PC-3 (cell line): ENCODE measurements at regions not wholly inside any gene's neighbourhood (a gene's known extent, or its start where the extent isn't known, plus 50 kb on each side); places are given as distances from the start of the nearest gene placed in this dataset.

Experiments used
- ATAC-seq: fragments of 200-7000 bp; cut with Tn5 transposase; 2 replicates; pipeline ENCODE4 v1.9.1; 2020; ENCODE audit warnings: mild to moderate bottlenecking, moderate library complexity
- BruUV-seq: library from RNA; stranded (reverse); fragments of 400-500 nt; replicated peaks from 2 replicates; lab custom pipeline; 2021; lab: Mats Ljungman, UMichigan
- CTCF ChIA-PET: fragments of 300-600 bp; sonication (Branson Sonifier 250); formaldehyde crosslinking; loops from one replicate; lab custom pipeline; 2022; ENCODE audit warnings: antibody characterized with exemption; lab: Charles Lee
- POLR2A ChIA-PET: fragments of 300-600 bp; sonication (Branson Sonifier 250); formaldehyde crosslinking; loops from one replicate; lab custom pipeline; 2022; ENCODE audit warnings: antibody characterized with exemption; ENCODE audit not compliant: unreplicated experiment; lab: Charles Lee
- DNase-seq: peaks from one replicate; pipeline ENCODE4 v3.0.0-alpha.2; 2015
- H2AFZ ChIP-seq: fragments of 300-600 bp; sonication (generic); 2 replicates; pipeline ENCODE4 v1.6.0; 2016; ENCODE audit warnings: antibody characterized with exemption, low read length
- H3F3A ChIP-seq: fragments of 300-600 bp; sonication (generic); one replicate; pipeline ENCODE4 v1.6.0; 2017; ENCODE audit warnings: antibody characterized with exemption, low read length, control low read depth, mild to moderate bottlenecking; ENCODE audit not compliant: unreplicated experiment
- H3K27ac ChIP-seq: fragments of 300-600 bp; sonication (generic); 2 replicates; pipeline ENCODE4 v1.5.1; 2016; ENCODE audit warnings: mild to moderate bottlenecking, low read length
- H3K27me3 ChIP-seq: fragments of 300-600 bp; sonication (generic); 2 replicates; pipeline ENCODE4 v1.6.1; 2016; ENCODE audit warnings: low read length, mixed read lengths
- H3K36me3 ChIP-seq: fragments of 300-600 bp; sonication (generic); 2 replicates; pipeline ENCODE4 v1.6.1; 2016; ENCODE audit warnings: low read depth, mixed run types, low read length, mixed read lengths
- H3K4me1 ChIP-seq: fragments of 300-600 bp; sonication (generic); 2 replicates; pipeline ENCODE4 v1.5.1; 2016; ENCODE audit warnings: low read length; ENCODE audit not compliant: insufficient read depth
- H3K4me2 ChIP-seq: fragments of 300-600 bp; sonication (generic); 2 replicates; pipeline ENCODE4 v1.6.0; 2016; ENCODE audit warnings: low read length
- H3K4me3 ChIP-seq: fragments of 300-600 bp; sonication (generic); 2 replicates; pipeline ENCODE4 v1.5.1; 2016; ENCODE audit warnings: mild to moderate bottlenecking, low read length, mixed read lengths
- H3K79me2 ChIP-seq: fragments of 300-600 bp; sonication (generic); 2 replicates; pipeline ENCODE4 v1.6.1; 2017; ENCODE audit warnings: low read length, mixed read lengths
- H3K9ac ChIP-seq: fragments of 300-600 bp; sonication (generic); 2 replicates; pipeline ENCODE4 v1.6.0; 2016; ENCODE audit warnings: mild to moderate bottlenecking, low read length
- H3K9me2 ChIP-seq: fragments of 300-600 bp; sonication (generic); replicated peaks from 2 replicates; pipeline ENCODE4 v1.6.1; 2016; ENCODE audit warnings: mixed run types, low read length, mixed read lengths
- H3K9me3 ChIP-seq: fragments of 300-600 bp; sonication (generic); 2 replicates; pipeline ENCODE4 v1.6.1; 2016; ENCODE audit warnings: low read length, mixed read lengths
- H4K20me1 ChIP-seq: fragments of 300-600 bp; sonication (generic); 2 replicates; pipeline ENCODE4 v1.6.1; 2016; ENCODE audit warnings: low read length, mixed read lengths
- EZH2 ChIP-seq: fragments of 300-600 bp; sonication (generic); IDR thresholded peaks from one replicate; pipeline ENCODE4 v1.6.1; 2017; ENCODE audit warnings: antibody characterized with exemption, mild to moderate bottlenecking, low read length; ENCODE audit not compliant: unreplicated experiment
- EZH2phosphoT487 ChIP-seq: fragments of 300-600 bp; sonication (generic); IDR thresholded peaks from 2 replicates; pipeline ENCODE4 v1.6.1; 2018; ENCODE audit warnings: mild to moderate bottlenecking, antibody characterized with exemption, low read length, borderline replicate concordance
- intact Hi-C: fragments of 100-400 bp; cut with micrococcal nuclease; formaldehyde crosslinking; loops from 2 replicates; pipeline ENCODE4 v1.9.0; 2023
- TF ChIP-seq, protein P1 (sequence below): fragments of 300-600 bp; sonication (generic); conservative IDR thresholded peaks from 2 replicates; pipeline ENCODE4 v1.5.1; 2017; ENCODE audit warnings: antibody characterized with exemption, low read depth, mild to moderate bottlenecking, low read length

DNA sequence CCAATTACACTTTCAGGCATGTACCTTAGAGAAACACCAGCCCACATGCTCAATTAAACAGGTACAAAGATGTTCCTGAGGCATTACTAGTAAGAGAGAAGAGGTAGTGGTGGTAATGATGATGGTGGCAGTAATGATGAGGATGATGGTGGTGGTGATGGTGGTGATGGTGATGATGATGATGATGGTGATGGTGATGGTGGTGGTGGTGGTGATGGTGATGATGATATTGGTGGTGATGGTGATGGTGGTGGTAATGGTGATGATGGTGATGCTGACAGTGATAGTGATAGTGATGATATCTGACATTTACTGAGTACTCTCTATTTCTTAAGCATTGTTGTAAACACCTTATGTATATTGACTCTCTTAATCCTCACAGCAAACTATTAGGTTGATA is 318.4 kb downstream of the NSG2 start:
- Histone ChIP-seq H3K27ac (no peak overlapping the region), H2AFZ (no peak overlapping the region), H4K20me1 (no peaks in the 10 kb centered on the region), H3K79me2 (no peaks in the 10 kb centered on the region), H3K4me3 (no peak overlapping the region), H3K4me1 (no peaks in the 10 kb centered on the region), H3K4me2 (no peak overlapping the region), H3K36me3 (no peaks in the 10 kb centered on the region), H3K9me3 (no peaks in the 10 kb centered on the region), H3K9me2 (no peaks in the 10 kb centered on the region), H3K9ac (no peak overlapping the region), H3F3A (no peaks in the 10 kb centered on the region), H3K27me3 (no peaks in the 10 kb centered on the region)
- BruUV-seq, result no TSS peak
- ChIA-PET CTCF (no interaction called here), POLR2A (no interaction called here)
- intact Hi-C loops, result no loop called here
- no peak for ATAC-seq
- DNase-seq, result no peak
- TF ChIP-seq, protein P1, sequence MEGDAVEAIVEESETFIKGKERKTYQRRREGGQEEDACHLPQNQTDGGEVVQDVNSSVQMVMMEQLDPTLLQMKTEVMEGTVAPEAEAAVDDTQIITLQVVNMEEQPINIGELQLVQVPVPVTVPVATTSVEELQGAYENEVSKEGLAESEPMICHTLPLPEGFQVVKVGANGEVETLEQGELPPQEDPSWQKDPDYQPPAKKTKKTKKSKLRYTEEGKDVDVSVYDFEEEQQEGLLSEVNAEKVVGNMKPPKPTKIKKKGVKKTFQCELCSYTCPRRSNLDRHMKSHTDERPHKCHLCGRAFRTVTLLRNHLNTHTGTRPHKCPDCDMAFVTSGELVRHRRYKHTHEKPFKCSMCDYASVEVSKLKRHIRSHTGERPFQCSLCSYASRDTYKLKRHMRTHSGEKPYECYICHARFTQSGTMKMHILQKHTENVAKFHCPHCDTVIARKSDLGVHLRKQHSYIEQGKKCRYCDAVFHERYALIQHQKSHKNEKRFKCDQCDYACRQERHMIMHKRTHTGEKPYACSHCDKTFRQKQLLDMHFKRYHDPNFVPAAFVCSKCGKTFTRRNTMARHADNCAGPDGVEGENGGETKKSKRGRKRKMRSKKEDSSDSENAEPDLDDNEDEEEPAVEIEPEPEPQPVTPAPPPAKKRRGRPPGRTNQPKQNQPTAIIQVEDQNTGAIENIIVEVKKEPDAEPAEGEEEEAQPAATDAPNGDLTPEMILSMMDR, result no peak
- TF ChIP-seq EZH2 (no peak), EZH2phosphoT487 (no peak)

DNA sequence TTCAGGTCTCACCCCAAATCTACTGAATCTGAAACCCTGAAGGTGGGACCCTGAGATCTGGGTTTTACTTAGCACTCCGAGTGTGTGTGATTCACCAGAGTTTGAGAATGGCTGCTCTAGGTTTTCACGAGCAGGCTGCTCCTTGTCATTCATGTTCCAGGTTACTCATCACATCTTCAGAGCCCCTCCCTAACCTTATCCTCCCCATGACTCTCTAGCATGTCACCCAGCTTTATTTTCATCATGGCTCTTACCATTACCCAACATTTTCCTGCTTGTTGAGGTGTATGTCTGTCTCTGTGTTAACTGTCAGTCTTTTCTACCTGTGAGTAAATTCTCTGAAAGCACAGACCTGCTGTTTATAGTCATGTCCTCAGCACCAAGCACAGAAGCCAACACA is 319.2 kb downstream of the NSG2 start:
- Histone ChIP-seq H3K9me3 (no peaks in the 10 kb centered on the region), H3K4me2 (no peak overlapping the region), H3K4me3 (no peak overlapping the region), H2AFZ (no peak overlapping the region), H3K9me2 (no peaks in the 10 kb centered on the region), H3K9ac (no peak overlapping the region), H3K27me3 (no peaks in the 10 kb centered on the region), H4K20me1 (no peaks in the 10 kb centered on the region), H3K27ac (no peak overlapping the region), H3K79me2 (no peaks in the 10 kb centered on the region), H3F3A (no peaks in the 10 kb centered on the region), H3K36me3 (no peaks in the 10 kb centered on the region), H3K4me1 (no peaks in the 10 kb centered on the region)
- ATAC-seq (no peak), DNase-seq (peak; percentile 20)
- BruUV-seq, result no TSS peak
- intact Hi-C loops, result no loop called here
- ChIA-PET POLR2A (no interaction called here), CTCF (no interaction called here)
- TF ChIP-seq EZH2phosphoT487 (no peak), EZH2 (no peak)
- TF ChIP-seq, protein P1, result no peak

DNA sequence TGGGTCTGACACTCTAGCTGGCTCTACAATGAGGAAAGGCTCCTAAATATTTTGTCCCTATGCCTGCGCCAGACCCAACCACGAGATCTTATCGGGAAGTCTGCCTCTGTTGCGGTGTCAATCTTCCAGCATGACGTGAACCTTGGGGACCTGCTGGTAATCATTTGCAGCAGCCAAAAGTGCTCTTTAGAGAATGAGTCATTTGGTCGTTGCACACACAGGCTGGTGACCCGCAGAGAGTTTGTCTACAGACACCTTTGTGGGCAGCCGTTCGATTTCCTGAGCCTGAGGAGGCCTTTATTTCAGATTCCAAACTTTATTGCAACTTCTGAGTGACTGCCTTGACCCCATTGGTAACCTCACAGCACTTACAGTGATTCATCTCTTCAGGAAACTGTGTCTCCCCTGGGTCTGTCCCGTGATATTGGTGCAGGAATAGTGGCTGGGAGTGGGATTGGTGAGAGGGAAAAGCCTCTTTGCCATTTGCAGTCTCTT is 326.1 kb downstream of the NSG2 start:
- H3K4me2 ChIP-seq, result peak overlapping the region; percentile 67
- no TSS peak for BruUV-seq
- ChIA-PET POLR2A (interaction anchor here (0.5 kb wide), 1 partner anchor 102 kb away, joined by 6 read pairs; no protein-coding TSS in a partner anchor), CTCF (no interaction called here)
- no peak for TF ChIP-seq EZH2phosphoT487
- TF ChIP-seq EZH2, result no peak
- TF ChIP-seq, protein P1, result no peak
- no peaks in the 10 kb centered on the region for H4K20me1 ChIP-seq
- no peaks in the 10 kb centered on the region for H3K36me3 ChIP-seq
- H3K9me2 ChIP-seq, result no peaks in the 10 kb centered on the region
- DNase-seq (peak; percentile 90), ATAC-seq (peak; percentile 37; the same call in 1 of the 2 replicates)
- peaks cover 19% of the 10 kb centered on the region for H3K4me1 ChIP-seq
- H2AFZ ChIP-seq, result no peak overlapping the region
- H3K27me3 ChIP-seq, result no peaks in the 10 kb centered on the region
- H3K9ac ChIP-seq, result peak overlapping the region; percentile 46
- intact Hi-C loops, result no loop called here
- H3K79me2 ChIP-seq, result no peaks in the 10 kb centered on the region
- H3K9me3 ChIP-seq, result no peaks in the 10 kb centered on the region
- peak overlapping the region; percentile 85 for H3K27ac ChIP-seq
- H3F3A ChIP-seq, result no peaks in the 10 kb centered on the region
- no peak overlapping the region for H3K4me3 ChIP-seq
